C4-2B (cell line): ENCODE measurements at regions not wholly inside any gene's neighbourhood (a gene's known extent, or its start where the extent isn't known, plus 50 kb on each side); places are given as distances from the start of the nearest gene placed in this dataset.

Experiments
- CTCF ChIP-seq: fragments of 450-650 bp; conservative IDR thresholded peaks from 2 replicates; pipeline ENCODE4 v1.5.1; 2017; ENCODE audit warnings: mild to moderate bottlenecking
- ZFX ChIP-seq: fragments of 450-650 bp; IDR thresholded peaks from 2 replicates; pipeline ENCODE4 v1.6.1; 2017

- TF ChIP-seq CTCF (no peak), ZFX (no peak)
Measured at GRCh38 chr7:91750091-91750490, 130.4 kb downstream of the MTERF1 start.
